Neural progenitor cell (in vitro differentiated cells): ENCODE measurements at regions not wholly inside any gene's neighbourhood (a gene's known extent, or its start where the extent isn't known, plus 50 kb on each side); places are given as distances from the start of the nearest gene placed in this dataset.

ENCODE experiments used
- EZH2 ChIP-seq: fragments of 200-600 bp; sonication (generic); IDR thresholded peaks from 2 replicates; pipeline ENCODE4 v1.6.1; 2017; ENCODE audit warnings: antibody characterized with exemption, mild to moderate bottlenecking, moderate library complexity
- TF ChIP-seq, protein P1 (sequence below): fragments of 200-600 bp; sonication (generic); IDR thresholded peaks from 2 replicates; pipeline ENCODE4 v1.5.1; 2017; ENCODE audit warnings: antibody characterized with exemption, mild to moderate bottlenecking

DNA sequence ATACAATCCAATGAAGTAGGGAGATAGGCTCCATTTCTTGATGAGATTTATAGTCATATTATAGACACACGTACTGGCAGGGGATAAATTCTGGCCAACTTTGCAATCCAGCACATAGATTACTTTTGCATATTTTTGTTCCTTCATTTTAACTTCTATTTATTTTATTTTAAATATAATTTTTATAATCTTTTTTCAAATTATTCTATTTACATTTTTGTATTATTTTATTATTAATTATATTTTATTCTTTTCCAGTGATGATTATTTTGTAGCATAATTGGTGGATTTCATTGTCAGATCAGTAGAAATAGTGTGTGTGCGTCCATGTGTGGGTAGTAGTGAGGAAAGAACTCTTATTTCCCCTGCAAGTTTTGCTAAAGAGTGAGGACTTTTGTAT is 980.1 kb upstream of the TYRP1 start:
- TF ChIP-seq, protein P1, sequence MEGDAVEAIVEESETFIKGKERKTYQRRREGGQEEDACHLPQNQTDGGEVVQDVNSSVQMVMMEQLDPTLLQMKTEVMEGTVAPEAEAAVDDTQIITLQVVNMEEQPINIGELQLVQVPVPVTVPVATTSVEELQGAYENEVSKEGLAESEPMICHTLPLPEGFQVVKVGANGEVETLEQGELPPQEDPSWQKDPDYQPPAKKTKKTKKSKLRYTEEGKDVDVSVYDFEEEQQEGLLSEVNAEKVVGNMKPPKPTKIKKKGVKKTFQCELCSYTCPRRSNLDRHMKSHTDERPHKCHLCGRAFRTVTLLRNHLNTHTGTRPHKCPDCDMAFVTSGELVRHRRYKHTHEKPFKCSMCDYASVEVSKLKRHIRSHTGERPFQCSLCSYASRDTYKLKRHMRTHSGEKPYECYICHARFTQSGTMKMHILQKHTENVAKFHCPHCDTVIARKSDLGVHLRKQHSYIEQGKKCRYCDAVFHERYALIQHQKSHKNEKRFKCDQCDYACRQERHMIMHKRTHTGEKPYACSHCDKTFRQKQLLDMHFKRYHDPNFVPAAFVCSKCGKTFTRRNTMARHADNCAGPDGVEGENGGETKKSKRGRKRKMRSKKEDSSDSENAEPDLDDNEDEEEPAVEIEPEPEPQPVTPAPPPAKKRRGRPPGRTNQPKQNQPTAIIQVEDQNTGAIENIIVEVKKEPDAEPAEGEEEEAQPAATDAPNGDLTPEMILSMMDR: no peak
- TF ChIP-seq EZH2: no peak
